GM12878 (cell line): ENCODE measurements at regions not wholly inside any gene's neighbourhood (a gene's known extent, or its start where the extent isn't known, plus 50 kb on each side); places are given as distances from the start of the nearest gene placed in this dataset.

Experiments
- ATAC-seq: fragments of 200-7000 bp; cut with Tn5 transposase; 3 replicates; pipeline ENCODE4 v1.9.1; 2020; ENCODE audit warnings: mild to moderate bottlenecking, moderate library complexity
- BruUV-seq: library from RNA; stranded (reverse); fragments of 400-500 nt; replicated peaks from 2 replicates; lab custom pipeline; 2021; lab: Mats Ljungman, UMichigan
- CTCF ChIA-PET: fragments of 300-600 bp; sonication (Branson Sonifier 250); formaldehyde crosslinking; extraction: SDS; loops from one replicate; lab custom pipeline; 2021; ENCODE audit warnings: inconsistent platforms; lab: Yijun Ruan, JAX
- POLR2A ChIA-PET: fragments of 350-600 bp; formaldehyde crosslinking; extraction: SDS; loops from one replicate; lab custom pipeline; 2021; ENCODE audit warnings: inconsistent platforms; lab: Charles Lee
- RAD21 ChIA-PET: fragments of 300-600 bp; sonication (Branson Sonifier 250); formaldehyde crosslinking; loops from one replicate; lab custom pipeline; 2023; ENCODE audit warnings: antibody characterized with exemption; ENCODE audit not compliant: unreplicated experiment; lab: Charles Lee
- SMC1A ChIA-PET: fragments of 300-600 bp; sonication (Branson Sonifier 250); formaldehyde crosslinking; loops from one replicate; lab custom pipeline; 2023; ENCODE audit not compliant: unreplicated experiment, uncharacterized antibody; lab: Charles Lee
- DNase-seq: peaks from one replicate; pipeline ENCODE4 v3.0.0-alpha.2; 2011; ENCODE audit warnings: low read depth, low spot score
- FAIRE-seq: peaks from 3 replicates; lab custom pipeline; 2011; peaks lifted over from hg19 to GRCh38; lab: Jason Lieb, UNC
- H2AFZ ChIP-seq: 2 replicates; pipeline ENCODE4 v1.6.0; 2011; ENCODE audit warnings: low read depth, low read length, control low read depth; ENCODE audit not compliant: control insufficient read depth
- H3K27ac ChIP-seq: 2 replicates; pipeline ENCODE4 v1.5.1; 2011; ENCODE audit warnings: control low read depth; ENCODE audit not compliant: control insufficient read depth, insufficient read depth
- H3K27me3 ChIP-seq, 2 experiments: replicated peaks in 1 of 2; 2 replicates each; pipeline versions ENCODE4 v1.6.0 to v1.6.1; 2011; ENCODE audit warnings: low read length in 1 of 2; ENCODE audit not compliant: control insufficient read depth in 2 of 2, insufficient read depth in 2 of 2
- H3K36me3 ChIP-seq, 2 experiments: 2 replicates each; pipeline ENCODE4 v1.5.1; 2011; ENCODE audit warnings: low read length in 1 of 2; ENCODE audit not compliant: control insufficient read depth in 2 of 2, insufficient read depth in 2 of 2
- H3K4me1 ChIP-seq: 2 replicates; pipeline ENCODE4 v1.6.1; 2011; ENCODE audit warnings: mild to moderate bottlenecking, low read length, moderate library complexity, mixed read lengths; ENCODE audit not compliant: control insufficient read depth, insufficient read depth
- H3K4me2 ChIP-seq: 2 replicates; pipeline ENCODE4 v1.6.0; 2011; ENCODE audit warnings: control low read depth; ENCODE audit not compliant: control insufficient read depth, insufficient read depth
- H3K4me3 ChIP-seq: fragments of 200-600 bp; sonication (generic); 2 replicates; pipeline ENCODE4 v1.5.1; 2016
- H3K79me2 ChIP-seq: 2 replicates; pipeline ENCODE4 v1.6.0; 2011; ENCODE audit warnings: low read length; ENCODE audit not compliant: control insufficient read depth, insufficient read depth
- H3K9ac ChIP-seq: 2 replicates; pipeline ENCODE4 v1.8.0; 2011; ENCODE audit warnings: low read length, control low read depth, mixed read lengths; ENCODE audit not compliant: control insufficient read depth, insufficient read depth
- H3K9me3 ChIP-seq: replicated peaks from 3 replicates; pipeline ENCODE4 v1.5.1; 2011; ENCODE audit warnings: mild to moderate bottlenecking, low read length; ENCODE audit not compliant: control insufficient read depth, insufficient read depth
- H4K20me1 ChIP-seq: 2 replicates; pipeline ENCODE4 v1.6.0; 2011; ENCODE audit not compliant: control insufficient read depth, insufficient read depth
- BHLHE40 ChIP-seq, 2 experiments: fragments of 450-650 bp in 1 of 2; IDR thresholded peaks; 2 replicates each; pipeline ENCODE4 v1.6.1; 2011 to 2017; ENCODE audit warnings: low read depth in 2 of 2, borderline replicate concordance in 1 of 2, improper control_type of control experiment in 1 of 2, low read length in 1 of 2, mild to moderate bottlenecking in 1 of 2
- EP300 ChIP-seq, 2 experiments: fragments of 150-350 bp in 1 of 2; IDR thresholded peaks; 2 replicates each; pipeline ENCODE4 v1.6.1; 2011 to 2012; ENCODE audit warnings: low read depth in 2 of 2, low read length in 2 of 2, borderline replicate concordance in 1 of 2, improper control_type of control experiment in 1 of 2, inconsistent platforms in 1 of 2; ENCODE audit not compliant: control insufficient read depth in 1 of 2
- ETV6 ChIP-seq, 2 experiments: fragments of 450-650 bp in 1 of 2; IDR thresholded peaks in 1 of 2; conservative IDR thresholded peaks in 1 of 2; 2 replicates each; pipeline ENCODE4 v1.6.1; 2014; ENCODE audit warnings: antibody characterized with exemption in 1 of 2, borderline replicate concordance in 1 of 2, low read depth in 1 of 2, mild to moderate bottlenecking in 1 of 2, moderate library complexity in 1 of 2
- FOS ChIP-seq: IDR thresholded peaks from 3 replicates; pipeline ENCODE4 v1.6.1; 2011; ENCODE audit warnings: borderline replicate concordance; ENCODE audit not compliant: insufficient read length; ENCODE audit errors: extremely low read depth
- NR2C1 ChIP-seq: fragments of 450-650 bp; IDR thresholded peaks from 2 replicates; pipeline ENCODE4 v1.6.1; 2017; ENCODE audit warnings: antibody characterized with exemption, mild to moderate bottlenecking, moderate library complexity
- NR2C2 ChIP-seq: IDR thresholded peaks from 2 replicates; pipeline ENCODE4 v1.6.1; 2011; ENCODE audit warnings: borderline replicate concordance, low read depth; ENCODE audit not compliant: control insufficient read depth, insufficient read length
- PML ChIP-seq: IDR thresholded peaks from 2 replicates; pipeline ENCODE4 v1.6.1; 2012; ENCODE audit warnings: low read length, inconsistent platforms
- RCOR1 ChIP-seq: conservative IDR thresholded peaks from 2 replicates; pipeline ENCODE4 v1.6.1; 2012; ENCODE audit warnings: low read depth, low read length, improper control_type of control experiment
- SMAD1 ChIP-seq: fragments of 450-650 bp; IDR thresholded peaks from 2 replicates; pipeline ENCODE4 v1.6.1; 2018; ENCODE audit warnings: mild to moderate bottlenecking, low read depth; ENCODE audit not compliant: partially characterized antibody
- TAF1 ChIP-seq: IDR thresholded peaks from 2 replicates; pipeline ENCODE4 v1.6.1; 2011; ENCODE audit warnings: mild to moderate bottlenecking, low read depth, low read length, borderline replicate concordance
- ZNF207 ChIP-seq: fragments of 450-650 bp; IDR thresholded peaks from 2 replicates; pipeline ENCODE4 v1.6.1; 2014; ENCODE audit warnings: antibody characterized with exemption, mild to moderate bottlenecking, borderline replicate concordance
- WGBS: methylation state at CpG from one replicate; pipeline ENCODE4 v1.1.6; 2016; ENCODE audit warnings: low lambda C conversion rate; ENCODE audit not compliant: insufficient replicate concordance, insufficient coverage; ENCODE audit errors: missing lambda C conversion rate; 5-methylcytosine and 5-hydroxymethylcytosine counted together
- in situ Hi-C: fragments of 300-500 bp; cut with MboI; formaldehyde crosslinking; loops from 9 replicates; pipeline ENCODE4 v1.14.3; 2018; ENCODE audit warnings: mixed read lengths
- intact Hi-C: fragments of 100-400 bp; cut with micrococcal nuclease; formaldehyde crosslinking; loops from one replicate; pipeline ENCODE4 v1.14.2; 2022; ENCODE audit not compliant: unreplicated experiment
- TF ChIP-seq, protein P1 (sequence below): IDR thresholded peaks from 2 replicates; pipeline ENCODE4 v1.6.1; 2011; ENCODE audit warnings: mild to moderate bottlenecking, low read depth, low read length, moderate library complexity; ENCODE audit not compliant: insufficient replicate concordance
- TF ChIP-seq, protein P2 (sequence below): fragments of 150-350 bp; IDR thresholded peaks from 2 replicates; pipeline ENCODE4 v1.6.1; 2014; ENCODE audit warnings: mild to moderate bottlenecking, low read depth, low read length

DNA sequence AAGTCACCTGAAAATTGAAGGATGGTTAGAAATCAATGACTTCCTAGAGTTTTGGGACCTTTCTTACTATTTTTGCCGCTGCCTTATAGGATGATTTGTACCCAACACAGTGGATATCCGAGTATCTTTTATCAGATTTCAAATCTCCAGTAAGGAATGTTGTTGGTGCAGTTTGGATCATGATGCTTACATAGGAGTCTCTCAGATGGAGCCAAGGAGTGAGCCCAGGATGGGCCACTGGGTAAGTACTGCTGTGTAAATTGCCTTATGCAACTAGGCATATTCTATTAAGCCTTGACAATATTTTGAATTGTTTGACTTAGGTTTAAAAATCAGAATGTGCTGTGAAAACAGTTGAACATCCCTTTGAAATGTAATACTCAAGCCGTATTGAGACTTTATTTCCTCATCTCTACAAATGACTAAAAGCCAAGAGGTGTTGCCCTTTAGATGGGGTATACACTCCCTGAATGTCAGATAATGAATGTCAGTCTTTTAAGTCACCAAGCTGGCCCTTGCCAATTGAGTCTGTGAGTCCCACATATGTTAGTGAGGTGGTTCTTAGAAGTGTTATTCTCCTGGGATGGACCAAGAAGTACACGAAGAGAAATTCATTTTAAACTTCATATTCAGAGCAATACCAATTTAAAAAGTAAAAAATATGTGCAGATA lies 271.8 kb upstream of the CTNND2 start:
- ChIA-PET POLR2A (no interaction called here), SMC1A (interaction anchor here (1.4 to 2.3 kb wide), 2 partner anchors 8 to 19 kb away, joined by 3 to 7 read pairs; no protein-coding TSS in a partner anchor), RAD21 (no interaction called here), CTCF (interaction anchor here (0.6 kb wide), 1 partner anchor 35 kb away, joined by 3 read pairs; no protein-coding TSS in a partner anchor)
- WGBS = 1% methylated on average over 4 of the region's 4 CpGs
- no TSS peak for BruUV-seq
- H3K36me3 ChIP-seq = no peaks in the 10 kb centered on the region
- no peaks in the 10 kb centered on the region for H3K27me3 ChIP-seq
- H3K4me3 ChIP-seq = no peak overlapping the region
- intact Hi-C loops = no loop called here
- ATAC-seq = no peak
- DNase-seq = no peak
- H3K9ac ChIP-seq = no peak overlapping the region
- no peaks in the 10 kb centered on the region for H3K9me3 ChIP-seq
- TF ChIP-seq TAF1 (no peak), SMAD1 (no peak), EP300 (IDR thresholded peaks at IDR 0.05; ENCODE audit: borderline replicate concordance in 1 of 2, control insufficient read depth in 1 of 2, low read depth in 2 of 2, low read length in 2 of 2) (no peak), ETV6 (conservative IDR thresholded peaks at IDR 0.05 in 1 of 2, IDR thresholded peaks at IDR 0.05 in 1 of 2; ENCODE audit: borderline replicate concordance in 1 of 2, low read depth in 1 of 2) (no peak), FOS (no peak), BHLHE40 (IDR thresholded peaks at IDR 0.05; ENCODE audit: borderline replicate concordance in 1 of 2, low read depth in 2 of 2, low read length in 1 of 2) (no peak), RCOR1 (no peak), PML (no peak), ZNF207 (no peak), NR2C1 (no peak), NR2C2 (no peak)
- TF ChIP-seq, protein P1, sequence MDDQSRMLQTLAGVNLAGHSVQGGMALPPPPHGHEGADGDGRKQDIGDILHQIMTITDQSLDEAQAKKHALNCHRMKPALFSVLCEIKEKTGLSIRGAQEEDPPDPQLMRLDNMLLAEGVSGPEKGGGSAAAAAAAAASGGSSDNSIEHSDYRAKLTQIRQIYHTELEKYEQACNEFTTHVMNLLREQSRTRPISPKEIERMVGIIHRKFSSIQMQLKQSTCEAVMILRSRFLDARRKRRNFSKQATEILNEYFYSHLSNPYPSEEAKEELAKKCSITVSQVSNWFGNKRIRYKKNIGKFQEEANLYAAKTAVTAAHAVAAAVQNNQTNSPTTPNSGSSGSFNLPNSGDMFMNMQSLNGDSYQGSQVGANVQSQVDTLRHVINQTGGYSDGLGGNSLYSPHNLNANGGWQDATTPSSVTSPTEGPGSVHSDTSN = no peak
- TF ChIP-seq, protein P2, sequence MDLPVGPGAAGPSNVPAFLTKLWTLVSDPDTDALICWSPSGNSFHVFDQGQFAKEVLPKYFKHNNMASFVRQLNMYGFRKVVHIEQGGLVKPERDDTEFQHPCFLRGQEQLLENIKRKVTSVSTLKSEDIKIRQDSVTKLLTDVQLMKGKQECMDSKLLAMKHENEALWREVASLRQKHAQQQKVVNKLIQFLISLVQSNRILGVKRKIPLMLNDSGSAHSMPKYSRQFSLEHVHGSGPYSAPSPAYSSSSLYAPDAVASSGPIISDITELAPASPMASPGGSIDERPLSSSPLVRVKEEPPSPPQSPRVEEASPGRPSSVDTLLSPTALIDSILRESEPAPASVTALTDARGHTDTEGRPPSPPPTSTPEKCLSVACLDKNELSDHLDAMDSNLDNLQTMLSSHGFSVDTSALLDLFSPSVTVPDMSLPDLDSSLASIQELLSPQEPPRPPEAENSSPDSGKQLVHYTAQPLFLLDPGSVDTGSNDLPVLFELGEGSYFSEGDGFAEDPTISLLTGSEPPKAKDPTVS = no peak
- no peaks in the 10 kb centered on the region for H4K20me1 ChIP-seq
- no peak overlapping the region for H3K4me2 ChIP-seq
- no peak overlapping the region for H3K27ac ChIP-seq
- in situ Hi-C loops = no loop called here
- FAIRE-seq = no peak
- H3K79me2 ChIP-seq = no peaks in the 10 kb centered on the region
- H2AFZ ChIP-seq = no peak overlapping the region
- H3K4me1 ChIP-seq = no peaks in the 10 kb centered on the region
